WTC11 (cell line): ENCODE measurements at regions not wholly inside any gene's neighbourhood (a gene's known extent, or its start where the extent isn't known, plus 50 kb on each side); places are given as distances from the start of the nearest gene placed in this dataset.

Source experiments
- ATAC-seq: fragments of 200-7000 bp; cut with Tn5 transposase; 2 replicates; pipeline ENCODE4 v1.10.0; 2021; ENCODE audit warnings: mild to moderate bottlenecking, moderate library complexity
- CTCF ChIA-PET: fragments of 300-600 bp; sonication (Branson Sonifier 250); formaldehyde crosslinking; loops from one replicate; lab custom pipeline; 2021; ENCODE audit warnings: antibody characterized with exemption; lab: Charles Lee
- POLR2A ChIA-PET: fragments of 350-600 bp; sonication (Branson Sonifier 250); formaldehyde crosslinking; loops from one replicate; lab custom pipeline; 2021; ENCODE audit warnings: antibody characterized with exemption; lab: Charles Lee
- DNase-seq: peaks from one replicate; pipeline ENCODE4 v3.0.0; 2021; ENCODE audit warnings: low spot score
- H3K27ac Mint-ChIP-seq: 2 replicates; pipeline ENCODE4 v1.8.0; 2021; ENCODE audit warnings: mixed read lengths
- H3K27me3 Mint-ChIP-seq: 2 replicates; pipeline ENCODE4 v1.8.0; 2021; ENCODE audit warnings: low read depth, mild to moderate bottlenecking, moderate library complexity, mixed read lengths
- H3K36me3 Mint-ChIP-seq: 2 replicates; pipeline ENCODE4 v1.8.0; 2021; ENCODE audit warnings: mixed read lengths
- H3K4me1 Mint-ChIP-seq: 2 replicates; pipeline ENCODE4 v1.8.0; 2022; ENCODE audit warnings: mixed read lengths
- H3K4me3 Mint-ChIP-seq: 2 replicates; pipeline ENCODE4 v1.8.0; 2021; ENCODE audit warnings: mild to moderate bottlenecking, moderate library complexity, mixed read lengths
- H3K9me3 Mint-ChIP-seq: 2 replicates; pipeline ENCODE4 v1.8.0; 2021; ENCODE audit warnings: mixed read lengths
- CREB1 ChIP-seq: sonication (generic); formaldehyde crosslinking; IDR thresholded peaks from 2 replicates; pipeline ENCODE4 v1.8.0; 2023; ENCODE audit warnings: mild to moderate bottlenecking, missing genetic modification reagents
- CREM ChIP-seq: sonication (generic); formaldehyde crosslinking; IDR thresholded peaks from 2 replicates; pipeline ENCODE4 v1.8.1; 2022; ENCODE audit warnings: mild to moderate bottlenecking, missing genetic modification reagents, moderate library complexity
- CTCF ChIP-seq: fragments of 200-600 bp; IDR thresholded peaks from 2 replicates; pipeline ENCODE4 v1.8.0; 2022; ENCODE audit warnings: antibody characterized with exemption
- FOXJ3 ChIP-seq: sonication (generic); formaldehyde crosslinking; IDR thresholded peaks from 2 replicates; pipeline ENCODE4 v1.9.0; 2021; ENCODE audit warnings: missing genetic modification reagents, mild to moderate bottlenecking, borderline replicate concordance
- HMGXB4 ChIP-seq: sonication (generic); formaldehyde crosslinking; IDR thresholded peaks from 2 replicates; pipeline ENCODE4 v1.8.1; 2023; ENCODE audit warnings: mild to moderate bottlenecking, moderate library complexity, missing genetic modification reagents
- NFE2L1 ChIP-seq: sonication (generic); formaldehyde crosslinking; IDR thresholded peaks from 2 replicates; pipeline ENCODE4 v1.8.1; 2023; ENCODE audit warnings: missing genetic modification reagents
- NR2C2 ChIP-seq: sonication (generic); formaldehyde crosslinking; IDR thresholded peaks from 2 replicates; pipeline ENCODE4 v1.8.0; 2022; ENCODE audit warnings: mild to moderate bottlenecking, missing genetic modification reagents
- NR3C1 ChIP-seq: sonication (generic); formaldehyde crosslinking; conservative IDR thresholded peaks from 2 replicates; pipeline ENCODE4 v1.8.1; 2023; ENCODE audit warnings: low read depth, mild to moderate bottlenecking, missing genetic modification reagents
- PRDM15 ChIP-seq: sonication (generic); formaldehyde crosslinking; IDR thresholded peaks from 2 replicates; pipeline ENCODE4 v1.8.0; 2022; ENCODE audit warnings: missing genetic modification reagents
- SOX15 ChIP-seq: fragments of 250-450 bp; sonication (Bioruptor Pico); IDR thresholded peaks from 2 replicates; pipeline ENCODE4 v1.9.0; 2021; ENCODE audit warnings: mild to moderate bottlenecking
- ZBTB21 ChIP-seq: sonication (generic); formaldehyde crosslinking; IDR thresholded peaks from 2 replicates; pipeline ENCODE4 v1.8.1; 2023; ENCODE audit warnings: mild to moderate bottlenecking, missing genetic modification reagents, borderline replicate concordance
- ZNF232 ChIP-seq: sonication (generic); formaldehyde crosslinking; IDR thresholded peaks from 2 replicates; pipeline ENCODE4 v1.8.0; 2022; ENCODE audit warnings: mild to moderate bottlenecking, missing genetic modification reagents
- ZNF263 ChIP-seq: sonication (generic); formaldehyde crosslinking; IDR thresholded peaks from 2 replicates; pipeline ENCODE4 v1.8.1; 2022; ENCODE audit warnings: low read depth, mild to moderate bottlenecking, moderate library complexity, missing genetic modification reagents
- ZNF396 ChIP-seq: fragments of 250-450 bp; sonication (Bioruptor Pico); IDR thresholded peaks from 2 replicates; pipeline ENCODE4 v1.8.0; 2021; ENCODE audit warnings: mild to moderate bottlenecking, moderate library complexity, borderline replicate concordance
- ZNF425 ChIP-seq: fragments of 250-450 bp; sonication (Bioruptor Pico); conservative IDR thresholded peaks from 2 replicates; pipeline ENCODE4 v1.9.0; 2021; ENCODE audit warnings: mild to moderate bottlenecking
- ZNF512 ChIP-seq: sonication (generic); formaldehyde crosslinking; IDR thresholded peaks from 2 replicates; pipeline ENCODE4 v1.8.1; 2022; ENCODE audit warnings: missing genetic modification reagents, borderline replicate concordance
- TF ChIP-seq, protein P1 (sequence below): fragments of 250-450 bp; sonication (Bioruptor Pico); IDR thresholded peaks from 2 replicates; pipeline ENCODE4 v1.9.0; 2021; ENCODE audit warnings: mild to moderate bottlenecking

- no peak for TF ChIP-seq HMGXB4
- TF ChIP-seq, all 79 proteins: peak for 0
Observed at GRCh38 chr6:49269190-49269589, 193.9 kb downstream of the MMUT start (continued).

DNA sequence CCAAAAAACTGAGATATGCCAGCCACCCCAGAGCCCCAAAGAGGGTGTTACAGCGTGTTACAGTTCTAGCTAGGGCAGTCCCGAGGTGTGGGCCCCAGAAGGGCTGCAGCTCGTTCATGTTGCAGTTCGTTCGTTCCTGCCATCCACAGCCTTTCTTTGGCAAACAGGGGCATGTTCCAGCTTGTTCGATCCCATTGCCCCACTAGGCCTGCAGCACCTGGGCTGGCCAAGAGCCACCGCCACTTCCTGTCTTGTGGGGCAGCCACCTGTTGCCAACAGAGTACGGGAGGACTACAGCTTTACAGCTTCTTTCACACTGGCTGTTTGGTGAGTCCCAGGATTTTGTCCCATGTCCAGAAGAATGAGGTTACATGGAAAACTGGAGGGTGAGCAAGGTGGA lies 198.1 kb downstream of the MMUT start:
- H3K27me3 Mint-ChIP-seq = no peaks in the 10 kb centered on the region
- H3K36me3 Mint-ChIP-seq = peaks cover 11% of the 10 kb centered on the region
- ATAC-seq (no peak), DNase-seq (no peak)
- no peak for TF ChIP-seq ZNF396
- no peak for TF ChIP-seq SOX15 (CRISPR knock-in tag)
- no peak for TF ChIP-seq NR3C1 (CRISPR knock-in tag)
- TF ChIP-seq ZNF232 = no peak
- no peak for TF ChIP-seq ZBTB21
- TF ChIP-seq ZNF425 (CRISPR knock-in tag) = no peak
- no peak for TF ChIP-seq NFE2L1 (CRISPR knock-in tag)
- TF ChIP-seq CREB1 (CRISPR knock-in tag) = no peak
- TF ChIP-seq, protein P1, sequence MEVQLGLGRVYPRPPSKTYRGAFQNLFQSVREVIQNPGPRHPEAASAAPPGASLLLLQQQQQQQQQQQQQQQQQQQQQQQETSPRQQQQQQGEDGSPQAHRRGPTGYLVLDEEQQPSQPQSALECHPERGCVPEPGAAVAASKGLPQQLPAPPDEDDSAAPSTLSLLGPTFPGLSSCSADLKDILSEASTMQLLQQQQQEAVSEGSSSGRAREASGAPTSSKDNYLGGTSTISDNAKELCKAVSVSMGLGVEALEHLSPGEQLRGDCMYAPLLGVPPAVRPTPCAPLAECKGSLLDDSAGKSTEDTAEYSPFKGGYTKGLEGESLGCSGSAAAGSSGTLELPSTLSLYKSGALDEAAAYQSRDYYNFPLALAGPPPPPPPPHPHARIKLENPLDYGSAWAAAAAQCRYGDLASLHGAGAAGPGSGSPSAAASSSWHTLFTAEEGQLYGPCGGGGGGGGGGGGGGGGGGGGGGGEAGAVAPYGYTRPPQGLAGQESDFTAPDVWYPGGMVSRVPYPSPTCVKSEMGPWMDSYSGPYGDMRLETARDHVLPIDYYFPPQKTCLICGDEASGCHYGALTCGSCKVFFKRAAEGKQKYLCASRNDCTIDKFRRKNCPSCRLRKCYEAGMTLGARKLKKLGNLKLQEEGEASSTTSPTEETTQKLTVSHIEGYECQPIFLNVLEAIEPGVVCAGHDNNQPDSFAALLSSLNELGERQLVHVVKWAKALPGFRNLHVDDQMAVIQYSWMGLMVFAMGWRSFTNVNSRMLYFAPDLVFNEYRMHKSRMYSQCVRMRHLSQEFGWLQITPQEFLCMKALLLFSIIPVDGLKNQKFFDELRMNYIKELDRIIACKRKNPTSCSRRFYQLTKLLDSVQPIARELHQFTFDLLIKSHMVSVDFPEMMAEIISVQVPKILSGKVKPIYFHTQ (CRISPR knock-in tag) = no peak
- no peak for TF ChIP-seq NR2C2 (CRISPR knock-in tag)
- no peak for TF ChIP-seq PRDM15 (CRISPR knock-in tag)
- no peak for TF ChIP-seq CTCF
- no peak for TF ChIP-seq FOXJ3 (CRISPR knock-in tag)
- no peak for TF ChIP-seq ZNF263 (CRISPR knock-in tag)
- no peak for TF ChIP-seq ZNF512 (CRISPR knock-in tag)
- no peak for TF ChIP-seq CREM
- ChIA-PET POLR2A (no interaction called here), CTCF (interaction anchor here (1.0 kb wide), 1 partner anchor 145 kb away, joined by 3 read pairs; no protein-coding TSS in a partner anchor)
- H3K4me1 Mint-ChIP-seq = no peaks in the 10 kb centered on the region
- H3K4me3 Mint-ChIP-seq = no peak overlapping the region
- no peak overlapping the region for H3K27ac Mint-ChIP-seq
- H3K9me3 Mint-ChIP-seq = peaks cover 24% of the 10 kb centered on the region
